ENCODE measurements at regions not wholly inside any gene's neighbourhood (a gene's known extent, or its start where the extent isn't known, plus 50 kb on each side); places are given as distances from the start of the nearest gene placed in this dataset.

DNA sequence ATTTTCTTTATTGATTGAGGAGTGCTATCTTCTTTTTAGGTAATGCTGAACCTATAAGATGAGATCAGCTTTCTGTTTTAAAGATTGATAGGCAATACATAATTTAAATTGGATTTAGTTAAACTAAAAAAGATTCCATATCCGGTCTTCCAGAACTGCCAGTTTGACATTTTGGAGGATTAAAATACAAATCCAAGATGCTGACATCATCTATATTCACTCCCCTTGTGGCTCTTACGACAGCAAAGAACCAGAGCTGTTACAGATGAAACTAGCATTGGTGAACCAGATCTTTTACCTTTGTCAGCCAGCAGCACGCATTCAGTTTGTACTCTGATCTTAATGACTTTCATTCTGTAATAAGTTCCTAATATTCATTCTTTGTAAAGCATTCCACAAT lies 218.7 kb downstream of the ZIC4 start:
- TF ChIP-seq TAF1 (IDR thresholded peaks at IDR 0.05; ENCODE audit: borderline replicate concordance, insufficient read depth, low read length) (no peak), SIN3A (IDR thresholded peaks at IDR 0.05; ENCODE audit: borderline replicate concordance, insufficient read depth, low read length) (no peak), POLR2AphosphoS5 (IDR thresholded peaks at IDR 0.05; ENCODE audit: low read depth, low read length) (no peak)
- TF ChIP-seq, protein P1, sequence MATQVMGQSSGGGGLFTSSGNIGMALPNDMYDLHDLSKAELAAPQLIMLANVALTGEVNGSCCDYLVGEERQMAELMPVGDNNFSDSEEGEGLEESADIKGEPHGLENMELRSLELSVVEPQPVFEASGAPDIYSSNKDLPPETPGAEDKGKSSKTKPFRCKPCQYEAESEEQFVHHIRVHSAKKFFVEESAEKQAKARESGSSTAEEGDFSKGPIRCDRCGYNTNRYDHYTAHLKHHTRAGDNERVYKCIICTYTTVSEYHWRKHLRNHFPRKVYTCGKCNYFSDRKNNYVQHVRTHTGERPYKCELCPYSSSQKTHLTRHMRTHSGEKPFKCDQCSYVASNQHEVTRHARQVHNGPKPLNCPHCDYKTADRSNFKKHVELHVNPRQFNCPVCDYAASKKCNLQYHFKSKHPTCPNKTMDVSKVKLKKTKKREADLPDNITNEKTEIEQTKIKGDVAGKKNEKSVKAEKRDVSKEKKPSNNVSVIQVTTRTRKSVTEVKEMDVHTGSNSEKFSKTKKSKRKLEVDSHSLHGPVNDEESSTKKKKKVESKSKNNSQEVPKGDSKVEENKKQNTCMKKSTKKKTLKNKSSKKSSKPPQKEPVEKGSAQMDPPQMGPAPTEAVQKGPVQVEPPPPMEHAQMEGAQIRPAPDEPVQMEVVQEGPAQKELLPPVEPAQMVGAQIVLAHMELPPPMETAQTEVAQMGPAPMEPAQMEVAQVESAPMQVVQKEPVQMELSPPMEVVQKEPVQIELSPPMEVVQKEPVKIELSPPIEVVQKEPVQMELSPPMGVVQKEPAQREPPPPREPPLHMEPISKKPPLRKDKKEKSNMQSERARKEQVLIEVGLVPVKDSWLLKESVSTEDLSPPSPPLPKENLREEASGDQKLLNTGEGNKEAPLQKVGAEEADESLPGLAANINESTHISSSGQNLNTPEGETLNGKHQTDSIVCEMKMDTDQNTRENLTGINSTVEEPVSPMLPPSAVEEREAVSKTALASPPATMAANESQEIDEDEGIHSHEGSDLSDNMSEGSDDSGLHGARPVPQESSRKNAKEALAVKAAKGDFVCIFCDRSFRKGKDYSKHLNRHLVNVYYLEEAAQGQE (IDR thresholded peaks at IDR 0.05; ENCODE audit: insufficient read depth in 1 of 2, low read depth in 2 of 2, low read length in 2 of 2) = no peak

Data from PFSK-1 (cell line).